IMR-90 (cell line): ENCODE measurements at regions not wholly inside any gene's neighbourhood (a gene's known extent, or its start where the extent isn't known, plus 50 kb on each side); places are given as distances from the start of the nearest gene placed in this dataset.

ENCODE experiments used
- ATAC-seq: fragments of 200-7000 bp; cut with Tn5 transposase; 2 replicates; pipeline ENCODE4 v1.9.1; 2020; ENCODE audit warnings: low read depth, mild to moderate bottlenecking, moderate library complexity
- BruUV-seq: library from RNA; stranded (reverse); fragments of 400-500 nt; replicated peaks from 2 replicates; lab custom pipeline; 2021; lab: Mats Ljungman, UMichigan
- CTCF ChIA-PET: fragments of 300-600 bp; formaldehyde crosslinking; extraction: SDS; loops from one replicate; lab custom pipeline; 2021; ENCODE audit warnings: antibody characterized with exemption; lab: Yijun Ruan, JAX
- POLR2A ChIA-PET: fragments of 300-600 bp; sonication (Branson Sonifier 250); formaldehyde crosslinking; loops from one replicate; lab custom pipeline; 2022; ENCODE audit warnings: antibody characterized with exemption; ENCODE audit not compliant: unreplicated experiment; lab: Charles Lee
- DNase-seq: peaks from one replicate; pipeline ENCODE4 v3.0.0; 2013
- H2AFZ ChIP-seq: replicated peaks from 2 replicates; pipeline ENCODE3; 2013; ENCODE audit warnings: low read length, mild to moderate bottlenecking; ENCODE audit not compliant: poor library complexity
- H2AK5ac ChIP-seq: 2 replicates; pipeline ENCODE4 v1.6.1; 2013; ENCODE audit warnings: low read depth, low read length, inconsistent platforms
- H2AK9ac ChIP-seq: replicated peaks from 2 replicates; pipeline ENCODE3; 2013; ENCODE audit warnings: mild to moderate bottlenecking, low read depth, low read length, moderate library complexity; ENCODE audit not compliant: poor library complexity
- H2BK120ac ChIP-seq: 2 replicates; pipeline ENCODE4 v1.6.1; 2013; ENCODE audit warnings: low read depth, low read length, inconsistent platforms
- H2BK15ac ChIP-seq: 3 replicates; pipeline ENCODE4 v1.6.1; 2013; ENCODE audit warnings: low read depth, low read length, inconsistent platforms
- H2BK20ac ChIP-seq: 2 replicates; pipeline ENCODE4 v1.6.1; 2013; ENCODE audit warnings: low read depth, mild to moderate bottlenecking, inconsistent platforms, low read length, moderate library complexity
- H2BK5ac ChIP-seq: 2 replicates; pipeline ENCODE4 v1.6.1; 2013; ENCODE audit warnings: mild to moderate bottlenecking, low read depth, low read length, inconsistent platforms; ENCODE audit not compliant: poor library complexity, severe bottlenecking
- H3K14ac ChIP-seq: replicated peaks from 2 replicates; pipeline ENCODE4 v1.6.1; 2013; ENCODE audit warnings: low read depth, low read length, inconsistent platforms
- H3K18ac ChIP-seq: 2 replicates; pipeline ENCODE4 v1.6.1; 2013; ENCODE audit warnings: low read depth, low read length, control low read depth
- H3K23ac ChIP-seq: 2 replicates; pipeline ENCODE4 v1.6.1; 2013; ENCODE audit warnings: low read depth, low read length, inconsistent platforms
- H3K27ac ChIP-seq: 2 replicates; pipeline ENCODE4 v1.5.1; 2013; ENCODE audit warnings: mild to moderate bottlenecking, control low read depth, low read length; ENCODE audit not compliant: insufficient read depth
- H3K27me3 ChIP-seq: 2 replicates; pipeline ENCODE4 v1.6.1; 2013; ENCODE audit warnings: low read length; ENCODE audit not compliant: control insufficient read depth, insufficient read depth
- H3K36me3 ChIP-seq: 2 replicates; pipeline ENCODE4 v1.6.1; 2013; ENCODE audit warnings: low read length, mixed read lengths; ENCODE audit not compliant: control insufficient read depth, insufficient read depth
- H3K4ac ChIP-seq: 2 replicates; pipeline ENCODE4 v1.6.1; 2013; ENCODE audit warnings: low read depth, low read length, inconsistent platforms
- H3K4me1 ChIP-seq: 2 replicates; pipeline ENCODE4 v1.6.1; 2013; ENCODE audit warnings: low read length, mixed read lengths; ENCODE audit not compliant: control insufficient read depth, insufficient read depth
- H3K4me2 ChIP-seq: 2 replicates; pipeline ENCODE4 v1.6.1; 2013; ENCODE audit warnings: low read depth, mild to moderate bottlenecking, control low read depth, low read length, moderate library complexity
- H3K4me3 ChIP-seq: 2 replicates; pipeline ENCODE4 v1.5.1; 2013; ENCODE audit warnings: low read depth, mild to moderate bottlenecking, control low read depth, low read length, moderate library complexity; ENCODE audit not compliant: insufficient read depth
- H3K56ac ChIP-seq: 2 replicates; pipeline ENCODE4 v1.6.1; 2013; ENCODE audit warnings: low read length, inconsistent platforms; ENCODE audit not compliant: insufficient read depth; ENCODE audit errors: extremely low read depth
- H3K79me1 ChIP-seq, 2 experiments: 2 replicates each; pipeline ENCODE4 v1.6.1; 2013; ENCODE audit warnings: low read length in 2 of 2, inconsistent platforms in 1 of 2, low read depth in 1 of 2
- H3K9ac ChIP-seq: 2 replicates; pipeline ENCODE4 v1.6.1; 2013; ENCODE audit warnings: low read depth, low read length, control low read depth
- H3K9me1 ChIP-seq: 2 replicates; pipeline ENCODE4 v1.6.1; 2013; ENCODE audit warnings: low read length, inconsistent platforms; ENCODE audit not compliant: insufficient read depth
- H3K9me3 ChIP-seq: 2 replicates; pipeline ENCODE4 v1.6.1; 2013; ENCODE audit warnings: low read length; ENCODE audit not compliant: control insufficient read depth, insufficient read depth
- H4K20me1 ChIP-seq: 2 replicates; pipeline ENCODE4 v1.6.1; 2013; ENCODE audit warnings: low read length, inconsistent platforms; ENCODE audit not compliant: insufficient read depth
- H4K5ac ChIP-seq: 2 replicates; pipeline ENCODE4 v1.6.1; 2013; ENCODE audit warnings: mild to moderate bottlenecking, low read depth, low read length, control low read depth
- H4K8ac ChIP-seq, 2 experiments: 2 replicates each; pipeline ENCODE4 v1.6.1; 2013; ENCODE audit warnings: low read depth in 2 of 2, low read length in 2 of 2, control low read depth in 1 of 2, inconsistent platforms in 1 of 2
- H4K91ac ChIP-seq: 2 replicates; pipeline ENCODE4 v1.6.1; 2013; ENCODE audit warnings: low read depth, low read length, inconsistent platforms; ENCODE audit not compliant: insufficient read depth
- BHLHE40 ChIP-seq: fragments of 150-350 bp; IDR thresholded peaks from 2 replicates; pipeline ENCODE4 v1.6.1; 2016; ENCODE audit warnings: mild to moderate bottlenecking, low read depth, low read length
- CEBPB ChIP-seq: IDR thresholded peaks from 2 replicates; pipeline ENCODE4 v1.6.1; 2012; ENCODE audit warnings: low read depth, low read length, improper control_type of control experiment
- ELK1 ChIP-seq: fragments of 150-350 bp; IDR thresholded peaks from 2 replicates; pipeline ENCODE4 v1.6.1; 2016; ENCODE audit warnings: low read depth, mild to moderate bottlenecking, low read length, moderate library complexity, borderline replicate concordance
- FOS ChIP-seq: fragments of 150-350 bp; IDR thresholded peaks from 2 replicates; pipeline ENCODE4 v1.6.1; 2016; ENCODE audit warnings: low read depth, low read length
- MAFK ChIP-seq: IDR thresholded peaks from 2 replicates; pipeline ENCODE4 v1.6.1; 2012; ENCODE audit warnings: low read depth, low read length, improper control_type of control experiment
- MAZ ChIP-seq: IDR thresholded peaks from 2 replicates; pipeline ENCODE4 v1.6.1; 2012; ENCODE audit warnings: low read depth, mild to moderate bottlenecking, low read length, improper control_type of control experiment, moderate library complexity, borderline replicate concordance
- MXI1 ChIP-seq: IDR thresholded peaks from 2 replicates; pipeline ENCODE4 v1.6.1; 2012; ENCODE audit warnings: low read depth, mild to moderate bottlenecking, low read length, moderate library complexity, borderline replicate concordance
- NFE2L2 ChIP-seq: fragments of 150-350 bp; IDR thresholded peaks from 2 replicates; pipeline ENCODE4 v1.6.1; 2016; ENCODE audit warnings: low read depth, mild to moderate bottlenecking, low read length
- POLR2A ChIP-seq: IDR thresholded peaks from 2 replicates; pipeline ENCODE4 v1.6.1; 2012; ENCODE audit warnings: mild to moderate bottlenecking, low read depth, low read length
- RAD21 ChIP-seq: IDR thresholded peaks from 2 replicates; pipeline ENCODE4 v1.6.1; 2012; ENCODE audit warnings: low read length, improper control_type of control experiment
- RCOR1 ChIP-seq: IDR thresholded peaks from 2 replicates; pipeline ENCODE4 v1.6.1; 2012; ENCODE audit warnings: mild to moderate bottlenecking, low read length, improper control_type of control experiment; ENCODE audit not compliant: insufficient replicate concordance
- RFX5 ChIP-seq: IDR thresholded peaks from 2 replicates; pipeline ENCODE4 v1.8.0; 2012; ENCODE audit warnings: low read depth, mild to moderate bottlenecking, low read length, moderate library complexity
- SMC3 ChIP-seq: fragments of 150-350 bp; IDR thresholded peaks from 2 replicates; pipeline ENCODE4 v1.6.1; 2016; ENCODE audit warnings: low read depth, mild to moderate bottlenecking, antibody characterized with exemption, low read length, moderate library complexity
- USF2 ChIP-seq: fragments of 150-350 bp; IDR thresholded peaks from 2 replicates; pipeline ENCODE4 v1.6.1; 2017; ENCODE audit warnings: mild to moderate bottlenecking, antibody characterized with exemption, low read length, low read depth
- WGBS, 2 experiments: methylation state at CpG; one replicate each; pipeline versions ENCODE4 v1.1.5 to v1.1.7; 2013; ENCODE audit warnings: missing lambda C conversion rate in 2 of 2; ENCODE audit not compliant: insufficient read length in 1 of 2; ENCODE audit errors: extremely low coverage in 2 of 2; 5-methylcytosine and 5-hydroxymethylcytosine counted together
- dilution Hi-C: fragments of 300-500 bp; cut with HindIII; formaldehyde crosslinking; loops from one replicate; pipeline ENCODE4 v1.14.3; 2018; ENCODE audit warnings: low sequenced_read_pairs; ENCODE audit not compliant: unreplicated experiment
- in situ Hi-C: fragments of 300-500 bp; cut with MboI; formaldehyde crosslinking; loops from 3 replicates; pipeline ENCODE4 v1.14.3; 2019; ENCODE audit warnings: low sequenced_read_pairs, inconsistent platforms, mixed read lengths
- intact Hi-C: fragments of 100-400 bp; cut with micrococcal nuclease; formaldehyde crosslinking; loops from 2 replicates; pipeline ENCODE4 v1.10.0; 2022
- TF ChIP-seq, protein P1 (sequence below): conservative IDR thresholded peaks from 2 replicates; pipeline ENCODE4 v1.5.1; 2012; ENCODE audit warnings: mild to moderate bottlenecking, low read depth, low read length, improper control_type of control experiment

- Histone ChIP-seq H2BK20ac (no peak overlapping the region), H4K5ac (no peak overlapping the region), H3K56ac (no peak overlapping the region), H3K27me3 (no peaks in the 10 kb centered on the region), H3K4me1 (no peaks in the 10 kb centered on the region), H2AFZ (no peak overlapping the region), H3K23ac (no peak overlapping the region), H2AK9ac (no peak overlapping the region), H3K27ac (no peak overlapping the region), H4K8ac (no peak overlapping the region), H3K79me1 (no peaks in the 10 kb centered on the region), H3K9ac (no peak overlapping the region), H3K4ac (no peak overlapping the region), H2BK15ac (no peak overlapping the region), H3K36me3 (no peaks in the 10 kb centered on the region), H3K9me1 (no peaks in the 10 kb centered on the region), H4K20me1 (no peaks in the 10 kb centered on the region), H2AK5ac (no peak overlapping the region), H3K4me3 (no peak overlapping the region), H3K9me3 (peaks cover 55% of the 10 kb centered on the region), H3K18ac (no peak overlapping the region), H4K91ac (no peak overlapping the region), H3K14ac (no peak overlapping the region), H2BK120ac (no peak overlapping the region), H3K4me2 (no peak overlapping the region), H2BK5ac (no peak overlapping the region)
- no TSS peak for BruUV-seq
- intact Hi-C loops (no loop called here), dilution Hi-C loops (no loop called here), in situ Hi-C loops (no loop called here)
- ATAC-seq, result no peak
- ChIA-PET POLR2A (no interaction called here), CTCF (interaction anchor here (0.6 kb wide), 1 partner anchor 241 kb away, joined by 3 read pairs; no protein-coding TSS in a partner anchor)
- TF ChIP-seq RCOR1, result no peak
- no peak for TF ChIP-seq SMC3
- TF ChIP-seq NFE2L2, result no peak
- no peak for TF ChIP-seq BHLHE40
- no peak for TF ChIP-seq USF2
- TF ChIP-seq, protein P1, sequence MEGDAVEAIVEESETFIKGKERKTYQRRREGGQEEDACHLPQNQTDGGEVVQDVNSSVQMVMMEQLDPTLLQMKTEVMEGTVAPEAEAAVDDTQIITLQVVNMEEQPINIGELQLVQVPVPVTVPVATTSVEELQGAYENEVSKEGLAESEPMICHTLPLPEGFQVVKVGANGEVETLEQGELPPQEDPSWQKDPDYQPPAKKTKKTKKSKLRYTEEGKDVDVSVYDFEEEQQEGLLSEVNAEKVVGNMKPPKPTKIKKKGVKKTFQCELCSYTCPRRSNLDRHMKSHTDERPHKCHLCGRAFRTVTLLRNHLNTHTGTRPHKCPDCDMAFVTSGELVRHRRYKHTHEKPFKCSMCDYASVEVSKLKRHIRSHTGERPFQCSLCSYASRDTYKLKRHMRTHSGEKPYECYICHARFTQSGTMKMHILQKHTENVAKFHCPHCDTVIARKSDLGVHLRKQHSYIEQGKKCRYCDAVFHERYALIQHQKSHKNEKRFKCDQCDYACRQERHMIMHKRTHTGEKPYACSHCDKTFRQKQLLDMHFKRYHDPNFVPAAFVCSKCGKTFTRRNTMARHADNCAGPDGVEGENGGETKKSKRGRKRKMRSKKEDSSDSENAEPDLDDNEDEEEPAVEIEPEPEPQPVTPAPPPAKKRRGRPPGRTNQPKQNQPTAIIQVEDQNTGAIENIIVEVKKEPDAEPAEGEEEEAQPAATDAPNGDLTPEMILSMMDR, result no peak
- TF ChIP-seq CEBPB, result no peak
- no peak for TF ChIP-seq FOS
- TF ChIP-seq RFX5, result no peak
- no peak for TF ChIP-seq RAD21
- no peak for TF ChIP-seq ELK1
- no peak for TF ChIP-seq MAZ
- TF ChIP-seq MAFK, result no peak
- TF ChIP-seq MXI1, result no peak
- TF ChIP-seq POLR2A, result no peak
- DNase-seq, result no peak
- 50% methylated on average over 3 of the region's 9 CpGs; no CpG with 5 or more reads in 1 of the 2 experiments for WGBS, 2 experiments
Measured at GRCh38 chr2:239830121-239831000, 194.8 kb downstream of the NDUFA10 start.
